Pancreas (tissue), 10 donors: ENCODE measurements at regions not wholly inside any gene's neighbourhood (a gene's known extent, or its start where the extent isn't known, plus 50 kb on each side); places are given as distances from the start of the nearest gene placed in this dataset.
A peak's percentile ranks its signal among the peaks of the same experiment; 100 is the strongest.

ENCODE experiments used
- ATAC-seq, 4 donors: fragments of 200-7000 bp; cut with Tn5 transposase; one replicate each; pipeline versions ENCODE4 v1.8.0 to v1.9.1; 2020; ENCODE audit warnings: mild to moderate bottlenecking in 4 of 4, moderate library complexity in 4 of 4
- DNase-seq, 6 donors: peaks; one replicate each; pipeline ENCODE4 v3.0.0-alpha.2; 2020
- FAIRE-seq: peaks from 2 replicates; lab custom pipeline; 2012; peaks lifted over from hg19 to GRCh38; lab: Jason Lieb, UNC
- H3K27ac ChIP-seq, 4 donors: fragments of 200-600 bp; sonication (generic); 1 replicate in 3 of 4; 2 replicates in 1 of 4; pipeline versions ENCODE4 v1.5.0 to v1.8.0; 2020
- H3K27me3 ChIP-seq, 4 donors: fragments of 200-600 bp; one replicate each; pipeline ENCODE4 v1.8.0; 2021
- H3K36me3 ChIP-seq, 3 donors: fragments of 200-600 bp; sonication (generic) in 1 of 3; one replicate each; pipeline versions ENCODE4 v1.5.0 to v1.8.0; 2020 to 2021
- H3K4me1 ChIP-seq, 3 donors: fragments of 200-600 bp; one replicate each; pipeline ENCODE4 v1.8.0; 2021
- H3K4me3 ChIP-seq, 4 donors: fragments of 200-600 bp; sonication (generic) in 2 of 4; one replicate each; pipeline versions ENCODE4 v1.5.0 to v1.8.0; 2020 to 2021
- H3K9me3 ChIP-seq, 4 donors: fragments of 200-600 bp; one replicate each; pipeline ENCODE4 v1.8.0; 2021
- WGBS, 2 donors: extraction: QIAGEN DNeasy Blood & Tissue Kit; methylation state at CpG; one replicate each; pipeline ENCODE4 v1.1.7; 2013; 5-methylcytosine and 5-hydroxymethylcytosine counted together
- intact Hi-C, 3 donors: fragments of 100-400 bp; cut with DNase I; formaldehyde crosslinking; loops; one replicate each; pipeline versions ENCODE4 v1.11.1 to v1.14.2; 2022
- TF ChIP-seq, protein P1 (sequence below), 4 donors: fragments of 200-600 bp; sonication (generic) in 3 of 4; IDR thresholded peaks; one replicate each; pipeline versions ENCODE4 v1.5.0 to v1.8.0; 2021; ENCODE audit warnings: antibody characterized with exemption in 4 of 4
- donor health status: healthy with polysubstance abuse.
- donor health status: DM: no; HTN: no; CAD: no; lungs with moderate emphysema.
- donor health status: DM: no; HTN: no; CAD: no.
- donor health status: control.
- donor health status: control.
- donor health status: Bipolar disorder and iron deficiency.
- donor health status: DM: yes; HTN: yes; CAD: no.
- donor health status: DM: no; HTN: no; CAD: no.
- donor health status: DM: no; HTN: no; CAD: no.
- donor health status: DM: yes; HTN: yes; CAD: no.

DNA sequence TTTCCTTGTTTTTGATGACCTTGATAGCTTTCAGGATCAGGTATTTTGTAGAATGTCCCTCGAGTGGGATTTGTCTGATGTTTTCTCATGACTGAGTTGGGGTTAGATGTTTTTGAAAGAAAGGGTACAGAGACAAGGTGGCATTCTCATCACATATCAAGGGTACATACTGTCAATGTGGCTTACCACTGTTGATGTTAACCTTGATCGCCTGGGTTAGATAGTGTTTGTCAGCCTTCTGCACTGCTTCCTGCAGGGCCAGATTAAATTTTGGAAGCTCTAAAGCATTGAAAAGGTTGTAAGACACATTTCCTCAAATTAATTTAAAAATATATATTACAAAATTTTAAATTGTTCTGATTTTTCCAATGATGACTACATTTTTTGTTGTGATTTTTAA, 287.4 kb upstream of the ACTBL2 start:
- intact Hi-C loops: no loop called here
- H3K27me3 ChIP-seq: no peaks in the 10 kb centered on the region
- H3K9me3 ChIP-seq: no peaks in the 10 kb centered on the region
- H3K4me3 ChIP-seq: no peak overlapping the region
- FAIRE-seq: no peak
- WGBS, 2 donors: 70 to 71% methylated on average over 2 of the region's 2 CpGs
- no peak for ATAC-seq
- TF ChIP-seq, protein P1, sequence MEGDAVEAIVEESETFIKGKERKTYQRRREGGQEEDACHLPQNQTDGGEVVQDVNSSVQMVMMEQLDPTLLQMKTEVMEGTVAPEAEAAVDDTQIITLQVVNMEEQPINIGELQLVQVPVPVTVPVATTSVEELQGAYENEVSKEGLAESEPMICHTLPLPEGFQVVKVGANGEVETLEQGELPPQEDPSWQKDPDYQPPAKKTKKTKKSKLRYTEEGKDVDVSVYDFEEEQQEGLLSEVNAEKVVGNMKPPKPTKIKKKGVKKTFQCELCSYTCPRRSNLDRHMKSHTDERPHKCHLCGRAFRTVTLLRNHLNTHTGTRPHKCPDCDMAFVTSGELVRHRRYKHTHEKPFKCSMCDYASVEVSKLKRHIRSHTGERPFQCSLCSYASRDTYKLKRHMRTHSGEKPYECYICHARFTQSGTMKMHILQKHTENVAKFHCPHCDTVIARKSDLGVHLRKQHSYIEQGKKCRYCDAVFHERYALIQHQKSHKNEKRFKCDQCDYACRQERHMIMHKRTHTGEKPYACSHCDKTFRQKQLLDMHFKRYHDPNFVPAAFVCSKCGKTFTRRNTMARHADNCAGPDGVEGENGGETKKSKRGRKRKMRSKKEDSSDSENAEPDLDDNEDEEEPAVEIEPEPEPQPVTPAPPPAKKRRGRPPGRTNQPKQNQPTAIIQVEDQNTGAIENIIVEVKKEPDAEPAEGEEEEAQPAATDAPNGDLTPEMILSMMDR (IDR thresholded peaks at IDR 0.05): no peak
- no peak for DNase-seq
- no peaks in the 10 kb centered on the region for H3K4me1 ChIP-seq
- no peak overlapping the region for H3K27ac ChIP-seq
- H3K36me3 ChIP-seq: no peaks in the 10 kb centered on the region

DNA sequence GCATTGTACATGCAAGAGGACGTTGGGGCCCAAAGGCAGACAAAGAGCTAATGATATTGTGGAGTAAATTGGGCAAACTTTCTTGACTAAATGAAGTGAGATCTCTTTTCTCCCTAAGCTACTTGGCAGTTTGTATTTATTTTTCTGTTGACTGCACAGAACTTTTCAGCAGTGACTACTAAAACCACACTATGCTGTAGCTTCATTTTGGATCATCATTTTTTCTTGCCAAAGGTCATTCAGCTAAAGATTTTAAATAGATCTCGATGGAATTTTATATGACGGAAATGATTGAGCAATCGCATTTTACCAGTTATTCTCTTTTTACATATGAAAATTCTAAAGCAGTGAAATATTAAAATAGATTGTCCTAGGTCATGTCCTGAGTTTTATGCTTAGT, 286.1 kb upstream of the ACTBL2 start:
- DNase-seq: no peak
- 87 to 91% methylated on average over 4 of the region's 4 CpGs for WGBS, 2 donors
- FAIRE-seq: no peak
- TF ChIP-seq, protein P1 (IDR thresholded peaks at IDR 0.05): no peak
- Histone ChIP-seq H3K27me3 (no peaks in the 10 kb centered on the region), H3K9me3 (no peaks in the 10 kb centered on the region), H3K36me3 (no peaks in the 10 kb centered on the region), H3K4me3 (no peak overlapping the region), H3K27ac (no peak overlapping the region), H3K4me1 (no peaks in the 10 kb centered on the region)
- ATAC-seq: no peak
- intact Hi-C loops: no loop called here

DNA sequence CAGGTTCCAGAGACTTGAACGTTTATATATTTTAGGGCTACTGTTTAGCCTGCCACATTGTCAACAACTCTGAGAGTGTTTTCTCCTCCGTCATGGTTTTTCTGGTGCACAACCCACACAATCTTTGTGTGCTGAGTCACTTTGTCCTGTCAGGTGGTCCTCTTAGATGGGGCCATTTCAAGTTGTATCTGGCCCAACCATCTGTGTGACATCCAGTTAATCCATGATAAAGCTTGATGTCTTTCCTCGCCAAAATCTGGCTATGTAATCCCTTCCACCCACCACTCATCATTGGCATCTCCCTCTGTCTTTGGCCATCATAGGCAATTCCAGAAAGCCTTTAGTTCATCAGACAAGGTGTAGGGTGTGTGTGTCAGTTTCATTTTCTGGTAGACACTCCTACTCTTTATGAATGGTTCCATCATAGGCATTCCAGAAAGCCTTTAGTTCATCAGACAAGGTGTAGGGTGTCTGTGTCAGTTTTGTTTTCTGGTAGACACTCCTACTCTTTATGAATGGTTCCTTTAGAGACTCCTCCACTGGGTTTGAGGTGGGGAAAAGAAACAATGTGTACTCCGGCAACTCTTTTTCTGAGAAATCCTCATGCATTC, 282.0 kb upstream of the ACTBL2 start:
- no peak overlapping the region for H3K27ac ChIP-seq
- no peaks in the 10 kb centered on the region for H3K9me3 ChIP-seq
- no peak overlapping the region for H3K4me3 ChIP-seq
- FAIRE-seq (no peak), ATAC-seq (no peak), DNase-seq (no peak)
- no peaks in the 10 kb centered on the region for H3K27me3 ChIP-seq
- TF ChIP-seq, protein P1 (IDR thresholded peaks at IDR 0.05): no peak
- no peaks in the 10 kb centered on the region for H3K36me3 ChIP-seq
- WGBS, 2 donors: 67 to 75% methylated on average over 4 of the region's 4 CpGs
- intact Hi-C loops: no loop called here
- peaks cover 0 to under 1% (median 0%) of the 10 kb centered on the region in 3 donors for H3K4me1 ChIP-seq

DNA sequence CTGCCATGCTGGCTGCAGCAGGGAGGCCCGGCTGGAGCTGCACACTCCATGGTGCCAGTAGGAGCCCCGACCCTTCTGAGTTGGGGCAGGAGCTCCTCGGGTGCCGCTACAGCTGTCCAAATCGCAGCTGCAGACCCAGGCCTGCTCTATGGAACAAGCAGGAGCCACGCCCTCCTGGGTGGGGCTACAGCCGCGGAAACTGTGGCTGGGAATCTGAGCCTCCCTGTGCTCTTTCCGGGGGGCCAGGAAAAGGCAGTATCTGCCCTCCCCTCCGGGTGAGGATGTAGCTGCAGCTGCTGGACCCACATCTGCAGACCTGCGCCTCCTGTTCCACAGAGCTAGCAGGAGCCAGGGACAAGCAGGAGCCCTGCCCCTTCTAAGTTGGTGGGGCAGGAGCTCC, 278.9 kb upstream of the ACTBL2 start:
- intact Hi-C loops: no loop called here
- no peak overlapping the region for H3K4me3 ChIP-seq
- H3K9me3 ChIP-seq: no peaks in the 10 kb centered on the region
- TF ChIP-seq, protein P1 (IDR thresholded peaks at IDR 0.05): no peak
- ATAC-seq (no peak), FAIRE-seq (no peak), DNase-seq (peak in 2 of 6 donors; percentile 23 to 39)
- H3K27me3 ChIP-seq: no peaks in the 10 kb centered on the region
- WGBS, 2 donors: 90 to 94% methylated on average over 11 of the region's 11 CpGs
- H3K36me3 ChIP-seq: no peaks in the 10 kb centered on the region
- no peak overlapping the region for H3K27ac ChIP-seq
- H3K4me1 ChIP-seq: peaks cover 0 to 5% (median 0%) of the 10 kb centered on the region in 3 donors

DNA sequence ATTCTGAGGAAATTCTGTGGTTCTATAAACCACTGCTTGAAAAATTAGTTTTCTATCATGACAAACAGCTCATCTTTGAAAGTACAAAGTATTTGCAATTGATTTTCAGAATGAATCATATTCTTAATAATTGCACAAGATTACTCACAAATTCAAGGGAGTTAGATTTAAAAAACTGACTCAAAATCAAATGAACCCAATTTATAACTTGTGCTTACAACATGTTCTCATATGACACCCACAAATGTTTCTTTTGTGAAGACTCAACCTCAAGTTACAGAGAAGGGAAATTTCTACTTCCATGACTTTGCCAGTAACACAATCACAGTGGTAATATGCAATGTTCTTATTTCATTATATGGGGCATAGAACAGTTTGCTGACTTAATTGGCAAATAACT, 272.0 kb upstream of the ACTBL2 start:
- Histone ChIP-seq H3K4me3 (no peak overlapping the region), H3K36me3 (no peaks in the 10 kb centered on the region), H3K27me3 (no peaks in the 10 kb centered on the region), H3K4me1 (peaks cover 0 to 4% (median 0%) of the 10 kb centered on the region in 3 donors), H3K9me3 (no peaks in the 10 kb centered on the region), H3K27ac (no peak overlapping the region)
- intact Hi-C loops: no loop called here
- TF ChIP-seq, protein P1 (IDR thresholded peaks at IDR 0.05): no peak
- FAIRE-seq (no peak), ATAC-seq (no peak), DNase-seq (no peak)
